Adrenal gland (tissue), 9 donors: ENCODE measurements at regions not wholly inside any gene's neighbourhood (a gene's known extent, or its start where the extent isn't known, plus 50 kb on each side); places are given as distances from the start of the nearest gene placed in this dataset.

Experiments
- DNase-seq, 7 donors: peaks; one replicate each; pipeline ENCODE4 v3.0.0-alpha.2; 2019 to 2020
- H3K27ac ChIP-seq, 5 donors: fragments of 200-600 bp; sonication (generic) in 4 of 5; 1 replicate in 3 of 5; 2 replicates in 2 of 5; pipeline versions ENCODE4 v1.5.1 to v1.8.0; 2016 to 2020; ENCODE audit warnings: mild to moderate bottlenecking in 1 of 5
- H3K27me3 ChIP-seq: fragments of 200-600 bp; 2 replicates; pipeline ENCODE4 v1.8.0; 2021
- H3K36me3 ChIP-seq, 2 donors: fragments of 200-600 bp; replicated peaks in 1 of 2; 1 replicate in 1 of 2; 2 replicates in 1 of 2; pipeline versions ENCODE4 v1.5.1 to v1.8.0; 2018 to 2022
- H3K4me1 ChIP-seq, 2 donors: fragments of 200-600 bp; replicated peaks in 1 of 2; 1 replicate in 1 of 2; 2 replicates in 1 of 2; pipeline versions ENCODE4 v1.5.1 to v1.8.0; 2018 to 2021
- H3K4me3 ChIP-seq, 4 donors: fragments of 200-600 bp; sonication (generic) in 3 of 4; one replicate each; pipeline ENCODE4 v1.5.1; 2016 to 2018
- H3K9me3 ChIP-seq, 3 donors: fragments of 200-600 bp; sonication (generic) in 1 of 3; replicated peaks in 1 of 3; 1 replicate in 2 of 3; 2 replicates in 1 of 3; pipeline versions ENCODE4 v1.5.1 to v1.8.0; 2016 to 2021
- POLR2A ChIP-seq, 2 donors: fragments of 450-650 bp; IDR thresholded peaks; one replicate each; pipeline ENCODE4 v1.6.1; 2017; ENCODE audit warnings: antibody characterized with exemption in 2 of 2, mild to moderate bottlenecking in 2 of 2, moderate library complexity in 1 of 2
- WGBS, 4 donors: extraction: QIAGEN DNeasy Blood & Tissue Kit in 2 of 4; methylation state at CpG; one replicate each; pipeline versions ENCODE4 v1.1.5 to v1.1.7; 2013 to 2017; 5-methylcytosine and 5-hydroxymethylcytosine counted together
- intact Hi-C, 2 donors: fragments of 100-400 bp; cut with DNase I; formaldehyde crosslinking; loops; one replicate each; pipeline versions ENCODE4 v1.14.1 to v1.15.0; 2022 to 2023
- TF ChIP-seq, protein P1 (sequence below), 6 experiments: fragments of 450-650 bp in 4 of 6; fragments of 200-600 bp in 2 of 6; sonication (generic) in 1 of 6; IDR thresholded peaks; 1 replicate in 5 of 6; 2 replicates in 1 of 6; pipeline versions ENCODE4 v1.5.1 to v1.8.0; 2016 to 2021; ENCODE audit warnings: antibody characterized with exemption in 6 of 6, mild to moderate bottlenecking in 2 of 6, moderate library complexity in 1 of 6
- donor health status: healthy with polysubstance abuse.
- donor health status: Bipolar disorder and iron deficiency.
- donor health status: DM: yes; HTN: yes; CAD: no.
- donor health status: DM: no; HTN: no; CAD: no.
- donor health status: DM: no; HTN: no; CAD: no.

DNA sequence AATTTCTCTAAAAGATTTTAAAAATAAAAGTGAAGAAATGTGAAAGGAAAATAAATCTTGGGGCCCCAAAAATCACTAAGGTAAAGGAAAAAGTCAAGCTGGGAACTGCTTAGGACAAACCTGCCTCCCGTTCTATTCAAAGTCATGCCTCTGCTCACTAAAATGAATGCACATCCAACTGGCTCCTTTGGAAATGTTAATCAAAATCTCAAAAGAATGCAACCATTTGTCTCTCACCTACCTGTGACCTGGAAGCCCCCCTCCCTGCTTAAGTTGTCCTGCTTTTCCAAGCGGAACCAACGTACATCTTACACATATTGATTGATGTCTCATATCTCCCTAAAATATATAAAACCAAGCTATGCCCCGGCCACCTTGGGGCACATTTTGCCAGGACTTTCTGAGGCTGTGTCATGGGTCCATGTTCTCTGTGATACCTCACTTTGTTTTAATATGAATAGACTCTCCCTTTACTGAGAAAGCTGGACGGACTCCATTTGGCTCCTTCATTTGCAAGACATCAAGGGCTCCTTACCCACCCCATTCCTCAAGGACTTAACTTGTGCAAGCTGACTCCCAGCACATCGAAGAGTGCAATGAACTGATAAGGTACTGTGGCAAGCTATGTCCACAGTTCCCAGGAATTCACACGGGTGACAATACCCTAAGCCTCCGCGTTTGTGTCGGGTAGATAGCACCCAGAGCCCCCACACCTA is 164.3 kb downstream of the SMC2 start:
- peak in 3 of 7 donors; percentile 15 to 56 (median 18) for DNase-seq
- no peaks in the 10 kb centered on the region for H3K9me3 ChIP-seq
- WGBS, 4 donors, result 10 to 19% (median 13%) methylated on average over 10 of the region's 10 CpGs
- intact Hi-C loops, result no loop called here
- H3K4me3 ChIP-seq, result no peak overlapping the region
- H3K27ac ChIP-seq, result no peak overlapping the region
- no peaks in the 10 kb centered on the region for H3K4me1 ChIP-seq
- H3K27me3 ChIP-seq, result no peaks in the 10 kb centered on the region
- H3K36me3 ChIP-seq, result no peaks in the 10 kb centered on the region
- no peak for TF ChIP-seq POLR2A (IDR thresholded peaks at IDR 0.05)
- TF ChIP-seq, protein P1, sequence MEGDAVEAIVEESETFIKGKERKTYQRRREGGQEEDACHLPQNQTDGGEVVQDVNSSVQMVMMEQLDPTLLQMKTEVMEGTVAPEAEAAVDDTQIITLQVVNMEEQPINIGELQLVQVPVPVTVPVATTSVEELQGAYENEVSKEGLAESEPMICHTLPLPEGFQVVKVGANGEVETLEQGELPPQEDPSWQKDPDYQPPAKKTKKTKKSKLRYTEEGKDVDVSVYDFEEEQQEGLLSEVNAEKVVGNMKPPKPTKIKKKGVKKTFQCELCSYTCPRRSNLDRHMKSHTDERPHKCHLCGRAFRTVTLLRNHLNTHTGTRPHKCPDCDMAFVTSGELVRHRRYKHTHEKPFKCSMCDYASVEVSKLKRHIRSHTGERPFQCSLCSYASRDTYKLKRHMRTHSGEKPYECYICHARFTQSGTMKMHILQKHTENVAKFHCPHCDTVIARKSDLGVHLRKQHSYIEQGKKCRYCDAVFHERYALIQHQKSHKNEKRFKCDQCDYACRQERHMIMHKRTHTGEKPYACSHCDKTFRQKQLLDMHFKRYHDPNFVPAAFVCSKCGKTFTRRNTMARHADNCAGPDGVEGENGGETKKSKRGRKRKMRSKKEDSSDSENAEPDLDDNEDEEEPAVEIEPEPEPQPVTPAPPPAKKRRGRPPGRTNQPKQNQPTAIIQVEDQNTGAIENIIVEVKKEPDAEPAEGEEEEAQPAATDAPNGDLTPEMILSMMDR (IDR thresholded peaks at IDR 0.05), result no peak

DNA sequence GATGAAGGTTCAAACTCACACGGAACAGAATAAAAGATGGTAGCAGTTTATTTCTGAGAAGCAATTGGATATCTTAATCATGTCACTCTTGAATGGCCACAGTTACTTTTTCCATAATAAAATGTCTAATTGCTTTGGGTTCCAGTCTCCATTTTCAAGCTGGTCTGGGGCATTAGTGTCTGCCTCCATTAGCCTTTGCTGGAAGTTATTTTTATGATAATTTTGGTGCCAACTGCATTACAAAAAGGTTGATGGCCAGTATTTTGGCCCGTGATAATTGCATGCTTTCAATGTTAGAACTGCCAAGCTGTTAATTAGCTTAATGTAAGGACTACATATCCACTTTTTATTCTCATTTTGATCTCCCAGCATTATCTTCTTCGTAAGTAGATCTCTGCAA is 165.9 kb downstream of the SMC2 start:
- no peak overlapping the region for H3K4me3 ChIP-seq

DNA sequence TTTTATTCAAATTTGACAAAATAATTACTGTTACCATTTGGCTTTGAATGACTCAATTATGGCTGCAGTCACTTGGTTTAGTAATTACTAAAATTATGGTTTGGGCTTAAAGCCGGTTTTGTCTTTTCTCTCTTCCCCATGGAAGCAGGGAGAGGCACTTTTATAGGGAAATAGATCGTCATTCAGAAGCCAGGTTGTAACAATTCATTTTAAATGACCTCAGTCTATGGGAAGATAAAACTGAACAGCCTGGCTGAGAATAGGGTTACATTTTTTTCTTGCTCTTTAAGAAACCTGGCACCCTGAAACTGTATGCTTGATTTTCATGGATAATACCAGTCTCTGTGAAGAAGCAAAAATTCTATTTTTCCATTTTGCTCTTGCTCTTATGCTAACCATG is 169.8 kb downstream of the SMC2 start:
- 61 to 80% (median 63%) methylated on average over 2 of the region's 2 CpGs for WGBS, 4 donors
- TF ChIP-seq POLR2A (IDR thresholded peaks at IDR 0.05), result no peak
- TF ChIP-seq, protein P1 (IDR thresholded peaks at IDR 0.05), result no peak
- intact Hi-C loops, result no loop called here

More for the DNA sequence above, 165.9 kb downstream of the SMC2 start:
- intact Hi-C loops, result no loop called here
- no peak for TF ChIP-seq POLR2A (IDR thresholded peaks at IDR 0.05)
- TF ChIP-seq, protein P1 (IDR thresholded peaks at IDR 0.05), result no peak
- H3K27me3 ChIP-seq, result no peaks in the 10 kb centered on the region
- DNase-seq, result no peak
- H3K4me1 ChIP-seq, result no peaks in the 10 kb centered on the region
- no peak overlapping the region for H3K27ac ChIP-seq
- H3K36me3 ChIP-seq, result no peaks in the 10 kb centered on the region
- no peaks in the 10 kb centered on the region for H3K9me3 ChIP-seq
- WGBS, 4 donors, result 46 to 65% (median 62%) methylated on average over 3 of the region's 3 CpGs

DNA sequence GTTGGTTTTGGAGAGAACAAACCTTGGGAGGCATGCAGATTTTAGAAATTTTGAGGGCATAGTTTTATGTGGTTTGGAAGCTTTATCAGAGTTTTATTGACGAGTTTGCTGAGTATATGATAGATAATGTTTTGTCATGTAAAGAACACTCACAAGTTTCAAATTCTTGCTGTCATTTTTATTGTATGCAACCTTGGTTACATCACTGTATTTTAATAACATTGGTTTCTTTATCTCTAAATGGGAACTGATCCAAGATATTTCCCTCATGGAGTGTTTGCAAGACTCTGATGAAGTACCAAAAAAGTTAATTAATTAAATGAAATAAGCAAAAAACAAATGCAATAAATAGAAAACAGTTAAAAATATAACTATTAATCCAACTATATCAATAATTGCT is 170.3 kb downstream of the SMC2 start:
- 0 to 72% (median 15%) methylated on average over 1 of the region's 1 CpG for WGBS, 4 donors
- Histone ChIP-seq H3K4me3 (no peak overlapping the region), H3K36me3 (no peaks in the 10 kb centered on the region), H3K9me3 (no peaks in the 10 kb centered on the region), H3K4me1 (no peaks in the 10 kb centered on the region), H3K27ac (no peak overlapping the region), H3K27me3 (no peaks in the 10 kb centered on the region)
- TF ChIP-seq, protein P1 (IDR thresholded peaks at IDR 0.05), result no peak
- no peak for TF ChIP-seq POLR2A (IDR thresholded peaks at IDR 0.05)
- intact Hi-C loops, result no loop called here
- no peak for DNase-seq

More for the DNA sequence above, 169.8 kb downstream of the SMC2 start:
- H3K27me3 ChIP-seq, result no peaks in the 10 kb centered on the region
- no peak overlapping the region for H3K27ac ChIP-seq
- no peak overlapping the region for H3K4me3 ChIP-seq
- H3K4me1 ChIP-seq, result no peaks in the 10 kb centered on the region
- H3K36me3 ChIP-seq, result no peaks in the 10 kb centered on the region
- DNase-seq, result no peak
- no peaks in the 10 kb centered on the region for H3K9me3 ChIP-seq
